H1 (cell line): ENCODE measurements at regions not wholly inside any gene's neighbourhood (a gene's known extent, or its start where the extent isn't known, plus 50 kb on each side); places are given as distances from the start of the nearest gene placed in this dataset.

Source experiments
- CTCF ChIP-seq, 3 experiments: IDR thresholded peaks; 1 replicate in 2 of 3; 2 replicates in 1 of 3; pipeline versions ENCODE4 v1.5.1 to v1.6.1; 2011; ENCODE audit warnings: low read length in 3 of 3, mild to moderate bottlenecking in 3 of 3, inconsistent platforms in 2 of 3, low read depth in 1 of 3, moderate library complexity in 1 of 3; ENCODE audit not compliant: insufficient read depth in 1 of 3; ENCODE audit errors: control extremely low read depth in 1 of 3
- POU5F1 ChIP-seq: IDR thresholded peaks from 2 replicates; pipeline ENCODE4 v1.6.1; 2011; ENCODE audit warnings: low read depth, mild to moderate bottlenecking, low read length, moderate library complexity
- SP2 ChIP-seq: IDR thresholded peaks from 2 replicates; pipeline ENCODE4 v1.6.1; 2012; ENCODE audit warnings: mild to moderate bottlenecking, low read length, inconsistent platforms
- USF2 ChIP-seq: IDR thresholded peaks from 2 replicates; pipeline ENCODE4 v1.6.1; 2011; ENCODE audit warnings: low read length, improper control_type of control experiment

DNA sequence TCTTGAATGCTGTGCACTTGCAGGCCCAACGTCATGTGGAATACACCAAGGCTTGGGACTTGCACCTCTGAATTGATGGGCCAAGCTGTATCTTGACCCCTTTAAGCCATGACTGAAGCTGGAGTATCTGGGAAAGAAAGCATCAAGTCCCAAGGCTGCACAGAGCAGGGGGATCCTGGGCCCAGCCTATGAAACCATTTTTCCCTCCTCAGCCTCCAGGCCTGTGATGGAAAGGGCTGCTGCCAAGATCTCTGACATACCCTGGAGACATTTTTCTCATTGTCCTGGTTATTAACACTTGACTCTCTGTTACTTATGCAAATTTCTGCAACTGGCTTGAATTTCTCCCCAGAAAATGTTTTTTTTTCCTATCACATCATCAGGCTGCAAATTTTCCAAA is 174.0 kb upstream of the SNX2 start (continued):
- TF ChIP-seq USF2 (no peak), CTCF (IDR thresholded peaks at IDR 0.05; ENCODE audit: control extremely low read depth in 1 of 3, insufficient read depth in 1 of 3, low read depth in 1 of 3, low read length in 3 of 3) (no peak), POU5F1 (no peak), SP2 (no peak)
